GM18870 (cell line): ENCODE measurements at regions not wholly inside any gene's neighbourhood (a gene's known extent, or its start where the extent isn't known, plus 50 kb on each side); places are given as distances from the start of the nearest gene placed in this dataset.

Source experiments
- ATAC-seq: cut with Tn5 transposase; IDR thresholded peaks from one replicate; pipeline ENCODE4 v1.9.1; 2021; ENCODE audit warnings: moderate library complexity; ENCODE audit not compliant: unreplicated experiment

DNA sequence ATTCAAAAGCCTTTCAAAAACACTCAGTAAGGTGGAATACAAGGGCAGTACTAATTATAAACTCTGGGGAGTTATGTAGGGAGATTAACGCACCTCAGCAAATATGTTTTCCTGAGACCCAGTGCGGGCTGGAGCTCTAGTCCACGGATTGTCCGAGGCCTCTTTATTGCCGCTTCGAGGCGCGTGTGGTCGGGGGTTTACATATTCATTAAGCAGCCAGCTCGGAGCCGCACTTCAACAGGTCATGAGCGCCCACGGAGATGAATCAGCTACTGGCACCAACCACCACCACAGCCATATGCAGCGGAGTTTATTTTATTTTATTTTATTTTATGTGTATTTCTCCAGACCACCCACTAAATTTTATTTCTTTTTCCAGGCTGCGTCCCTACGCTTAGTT is 195.9 kb upstream of the ADARB2 start:
- no peak for ATAC-seq

DNA sequence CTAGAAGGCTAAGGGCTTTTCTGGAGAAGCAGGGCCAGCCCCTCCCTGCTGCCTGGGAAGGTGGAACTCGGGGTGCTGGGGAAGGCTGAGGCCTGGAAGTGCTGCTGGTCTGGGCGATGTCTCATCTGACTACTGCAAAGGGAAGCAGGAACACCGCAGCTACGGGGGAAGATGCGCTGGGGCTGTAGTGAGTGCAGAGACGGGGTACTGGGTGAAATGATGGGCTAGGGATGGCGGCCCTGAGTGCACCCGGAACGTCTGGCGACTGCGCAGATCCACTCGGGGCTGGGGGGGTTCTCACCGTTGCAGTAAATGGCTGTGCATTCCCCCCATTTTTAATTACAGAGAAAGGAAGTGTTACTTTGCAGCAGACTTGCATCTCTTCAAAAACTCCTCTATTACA is 195.4 kb upstream of the ADARB2 start:
- no peak for ATAC-seq

- ATAC-seq: no peak
Observed at GRCh38 chr10:1928606-1929005, 191.3 kb upstream of the ADARB2 start.

- no peak for ATAC-seq
Observed at GRCh38 chr10:1923998-1924397, 186.7 kb upstream of the ADARB2 start.

DNA sequence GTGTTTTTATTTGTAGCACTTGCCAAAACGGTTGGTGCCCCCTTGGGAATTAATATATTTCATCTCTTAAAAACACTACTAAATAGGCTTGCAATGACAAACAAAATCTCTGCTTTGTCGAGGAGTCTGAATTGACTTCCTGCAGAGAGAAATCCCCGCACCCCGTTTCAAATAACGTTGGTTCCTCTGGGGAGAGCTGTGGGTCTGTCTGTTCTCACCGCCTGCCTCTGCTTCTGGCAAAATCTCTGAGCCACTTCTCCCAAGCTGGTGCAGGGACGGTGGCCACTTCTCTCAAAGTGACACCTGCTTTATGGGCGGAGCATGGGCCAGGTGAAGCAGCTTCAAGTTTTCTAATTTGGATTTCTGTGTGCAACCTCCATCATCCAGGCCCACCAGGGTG is 186.3 kb upstream of the ADARB2 start:
- ATAC-seq: no peak

DNA sequence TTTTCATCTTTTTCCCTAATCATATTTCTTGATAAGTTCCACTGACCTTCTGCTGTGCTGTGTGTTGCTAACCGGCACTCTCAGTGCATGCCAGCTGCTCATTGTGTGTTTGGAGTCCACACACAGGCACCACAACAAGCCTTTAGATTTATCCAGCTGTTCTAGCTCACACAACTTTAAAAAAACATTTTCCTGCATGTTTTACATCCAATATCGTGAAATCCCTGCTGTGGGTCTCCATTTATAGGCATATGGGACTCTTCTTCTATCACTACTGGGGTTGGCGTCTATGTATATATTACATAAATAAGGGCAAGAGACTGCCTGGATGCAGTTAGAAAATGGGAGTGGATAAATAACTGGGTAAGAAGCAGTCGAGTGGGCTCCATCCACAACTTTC is 183.6 kb upstream of the ADARB2 start:
- ATAC-seq: no peak

- no peak for ATAC-seq
Observed at GRCh38 chr10:1920127-1920526, 182.8 kb upstream of the ADARB2 start.

- no peak for ATAC-seq
Observed at GRCh38 chr10:1911771-1912170, 174.4 kb upstream of the ADARB2 start.

- no peak for ATAC-seq
Observed at GRCh38 chr10:1903982-1904381, 166.7 kb upstream of the ADARB2 start.

DNA sequence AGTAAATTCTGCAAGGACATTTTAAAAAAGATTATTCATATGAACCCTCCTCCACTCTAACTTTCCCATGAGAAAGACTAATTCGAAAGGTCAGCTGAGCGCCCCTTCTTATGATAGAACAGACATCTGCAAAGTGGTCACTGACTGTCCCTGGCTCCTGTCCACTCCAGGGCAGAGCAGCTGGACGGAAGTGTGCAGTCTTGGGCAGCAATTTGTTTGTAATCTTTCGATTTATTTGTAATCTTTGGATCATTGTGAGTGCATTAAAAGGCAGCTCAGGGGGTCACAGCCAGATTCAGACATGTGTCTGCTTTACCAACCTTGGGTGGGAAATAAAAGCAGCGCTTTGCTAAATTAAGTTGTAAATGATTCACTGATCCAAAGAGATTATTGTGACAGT is 158.8 kb upstream of the ADARB2 start:
- ATAC-seq: no peak

- ATAC-seq: no peak
Observed at GRCh38 chr10:1895691-1896090, 158.4 kb upstream of the ADARB2 start.

DNA sequence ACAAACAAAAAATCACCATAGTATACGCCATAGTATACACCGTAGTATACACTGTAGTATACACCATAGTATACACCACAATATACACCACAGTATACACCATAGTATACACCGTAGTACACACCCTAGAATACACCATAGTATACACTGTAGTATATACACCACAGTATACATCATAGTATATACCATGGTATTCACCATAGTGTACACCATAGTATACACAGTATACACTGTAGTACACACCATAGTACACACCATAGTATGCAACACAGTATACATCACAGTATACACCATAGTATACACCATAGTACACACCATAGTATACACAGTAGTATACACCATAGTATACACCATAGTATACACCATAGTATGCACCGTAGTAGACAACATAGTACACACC is 157.6 kb upstream of the ADARB2 start:
- no peak for ATAC-seq

GRCh38 chr10:1893941-1894340 is 156.6 kb upstream of the ADARB2 start:
- no peak for ATAC-seq

DNA sequence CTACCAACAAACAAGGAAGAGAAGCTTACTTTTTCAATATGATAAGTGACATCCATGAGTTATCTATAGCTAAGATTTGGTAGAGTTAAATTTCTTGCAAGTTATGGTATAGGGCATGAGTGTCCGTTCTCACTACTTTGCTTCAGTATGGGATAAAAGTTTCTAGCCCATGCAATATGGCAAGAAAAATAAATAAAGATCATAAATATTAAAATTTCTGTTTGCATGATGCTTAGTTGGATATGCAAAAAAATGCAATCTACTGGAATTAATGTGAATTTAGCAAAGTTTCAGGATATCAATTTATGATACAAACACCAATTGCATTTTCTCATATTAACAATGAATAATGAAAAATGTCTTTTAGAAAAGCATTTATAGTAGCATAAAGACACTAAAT is 148.7 kb upstream of the ADARB2 start:
- no peak for ATAC-seq

- ATAC-seq: no peak
Observed at GRCh38 chr10:1882728-1883127, 145.4 kb upstream of the ADARB2 start.

DNA sequence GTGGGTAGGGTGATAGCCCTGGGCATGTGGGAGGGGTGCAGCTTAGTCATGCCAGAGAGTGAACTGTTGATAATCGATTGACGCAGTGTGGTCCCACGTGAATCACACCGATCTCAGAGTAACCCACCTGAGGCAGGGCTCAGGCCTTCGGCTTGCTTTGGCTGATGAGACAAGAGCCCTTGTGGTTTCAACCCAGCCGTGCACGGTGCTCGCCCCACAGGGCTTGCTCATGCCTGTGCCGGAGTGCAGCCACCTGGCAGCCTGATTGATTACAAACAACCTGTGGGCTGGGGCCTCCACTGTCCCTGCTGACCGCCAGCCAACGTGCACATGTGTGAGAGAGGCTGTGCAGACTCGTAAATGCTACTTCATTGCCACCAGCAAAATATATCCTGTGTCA is 144.9 kb upstream of the ADARB2 start:
- ATAC-seq: no peak

- ATAC-seq: no peak
Observed at GRCh38 chr10:1881636-1882035, 144.3 kb upstream of the ADARB2 start.

- no peak for ATAC-seq
Observed at GRCh38 chr10:1874533-1874932, 137.2 kb upstream of the ADARB2 start.

DNA sequence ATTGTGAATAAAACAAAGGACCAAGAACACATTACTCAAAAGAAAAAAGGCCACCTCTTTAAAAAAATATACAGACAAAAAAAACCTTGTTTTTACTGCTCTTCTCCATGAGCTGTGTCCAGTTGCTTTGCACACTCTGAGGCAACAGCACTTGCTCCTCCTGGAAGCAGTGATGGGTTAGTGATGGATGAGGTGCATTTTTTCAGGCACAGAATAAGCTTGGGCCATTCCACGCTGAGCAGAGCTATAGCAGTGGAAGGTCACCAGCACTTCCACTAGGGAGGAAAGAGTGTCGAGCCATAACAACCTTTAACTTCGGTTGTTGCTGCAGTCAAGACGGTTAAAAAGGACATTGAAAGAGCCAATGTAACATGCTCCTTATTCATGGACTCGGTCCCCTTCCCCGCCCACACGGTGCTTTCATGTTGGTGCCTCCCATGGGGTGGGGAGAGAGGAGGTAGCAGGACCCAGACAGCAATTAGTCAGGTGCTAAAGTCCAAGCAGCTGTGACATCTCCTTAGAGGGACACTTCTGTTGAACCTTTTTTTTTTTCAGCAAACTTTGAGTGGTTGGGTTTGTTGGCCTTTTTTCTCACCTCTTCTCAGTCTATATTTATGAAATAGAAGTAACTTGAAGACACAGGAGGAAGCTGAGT is 136.5 kb upstream of the ADARB2 start:
- ATAC-seq: no peak

- no peak for ATAC-seq
Observed at GRCh38 chr10:1872151-1872726, 134.9 kb upstream of the ADARB2 start.

DNA sequence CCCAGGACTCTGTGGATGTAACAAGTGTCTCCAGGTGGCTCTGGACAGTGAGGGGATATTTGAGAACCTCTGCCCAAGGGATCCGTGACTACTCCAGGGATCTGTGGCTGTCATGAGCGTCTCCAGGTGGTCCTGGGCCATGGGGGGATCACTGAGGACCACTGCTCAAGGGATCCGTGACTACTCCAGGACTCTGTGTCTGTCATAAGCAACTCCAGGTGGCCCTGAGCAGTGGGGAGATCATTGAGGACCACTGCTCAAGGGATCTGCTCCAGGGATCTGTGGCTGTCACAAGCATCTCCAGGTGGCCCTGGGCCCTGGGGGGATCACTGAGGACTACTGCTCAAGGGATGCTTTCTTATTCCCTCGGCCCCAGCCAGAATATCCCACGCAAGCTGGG is 133.2 kb upstream of the ADARB2 start:
- no peak for ATAC-seq

DNA sequence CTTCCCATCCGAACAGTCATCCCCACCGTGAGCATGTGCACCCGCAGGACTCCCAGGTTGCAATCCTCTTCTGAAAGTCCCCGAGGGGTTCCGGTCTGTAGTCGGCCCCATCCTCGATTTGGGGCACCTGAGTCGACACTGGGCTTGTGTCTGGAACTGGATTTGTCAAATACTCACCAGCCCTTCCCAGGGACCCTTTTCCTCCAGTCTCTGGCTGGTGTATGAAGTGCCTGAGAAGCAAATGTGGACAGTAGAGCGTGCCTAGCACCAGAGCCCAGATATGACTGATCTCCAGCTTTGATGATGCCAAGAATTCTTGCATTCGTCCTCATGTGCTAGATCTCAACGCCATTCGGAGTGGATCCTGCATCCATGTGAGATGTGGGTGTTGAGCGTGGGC is 132.5 kb upstream of the ADARB2 start:
- ATAC-seq: no peak

DNA sequence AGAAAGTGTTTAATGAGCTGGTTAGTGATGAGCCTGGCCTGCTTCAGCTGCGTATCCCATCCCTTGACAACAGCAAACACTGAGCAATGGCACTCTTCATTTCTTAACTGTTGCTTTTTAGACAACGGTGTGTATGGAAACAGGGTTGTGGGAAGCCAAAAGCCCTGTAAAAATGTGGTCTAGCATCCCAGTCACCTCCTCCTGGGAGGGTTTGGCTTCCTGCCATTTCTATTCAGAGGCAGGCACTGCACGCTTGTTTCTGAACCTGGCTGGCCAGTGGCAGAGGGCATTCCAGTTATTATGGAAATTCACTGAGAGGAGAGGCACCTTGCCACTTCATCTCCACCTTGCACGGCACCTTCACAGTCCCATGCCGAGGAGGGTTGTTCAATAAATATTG is 123.0 kb upstream of the ADARB2 start:
- ATAC-seq: no peak
